Spleen (tissue), 7 donors: ENCODE measurements at regions not wholly inside any gene's neighbourhood (a gene's known extent, or its start where the extent isn't known, plus 50 kb on each side); places are given as distances from the start of the nearest gene placed in this dataset.

Experiments used
- POLR2AphosphoS5 ChIP-seq, 3 donors: sonication (generic); formaldehyde crosslinking; IDR thresholded peaks; one replicate each; pipeline ENCODE4 v1.5.1; 2017; ENCODE audit warnings: antibody characterized with exemption in 3 of 3
- TF ChIP-seq, protein P1 (sequence below), 11 experiments: fragments of 200-600 bp in 7 of 11; fragments of 450-650 bp in 4 of 11; sonication (generic) in 4 of 11; IDR thresholded peaks in 8 of 11; conservative IDR thresholded peaks in 3 of 11; 1 replicate in 7 of 11; 2 replicates in 4 of 11; pipeline versions ENCODE4 v1.4.0 to v1.8.0; 2016 to 2021; ENCODE audit warnings: antibody characterized with exemption in 11 of 11, inconsistent platforms in 4 of 11, mild to moderate bottlenecking in 1 of 11
- donor health status: DM: no; HTN: no; CAD: no; lungs with moderate emphysema.
- donor health status: DM: no; HTN: no; CAD: no.
- donor health status: DM: no; HTN: no; CAD: no.

DNA sequence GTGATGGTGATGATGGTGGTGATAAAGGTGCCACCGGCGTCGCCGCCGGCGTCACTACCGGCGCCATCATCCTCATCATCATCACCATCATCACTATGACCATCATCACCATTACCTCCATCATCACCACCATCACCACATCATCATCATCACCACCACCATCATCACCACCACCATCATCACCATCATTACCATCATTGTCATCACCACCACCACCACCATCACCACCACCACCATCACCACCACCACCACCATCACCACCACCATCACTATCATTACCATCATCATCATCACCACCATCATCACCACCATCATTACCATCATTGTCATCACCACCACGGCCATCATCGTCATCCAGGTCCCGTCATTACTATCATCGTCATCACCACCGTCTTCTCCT is 179.7 kb downstream of the NPIPB11 start:
- TF ChIP-seq, protein P1, sequence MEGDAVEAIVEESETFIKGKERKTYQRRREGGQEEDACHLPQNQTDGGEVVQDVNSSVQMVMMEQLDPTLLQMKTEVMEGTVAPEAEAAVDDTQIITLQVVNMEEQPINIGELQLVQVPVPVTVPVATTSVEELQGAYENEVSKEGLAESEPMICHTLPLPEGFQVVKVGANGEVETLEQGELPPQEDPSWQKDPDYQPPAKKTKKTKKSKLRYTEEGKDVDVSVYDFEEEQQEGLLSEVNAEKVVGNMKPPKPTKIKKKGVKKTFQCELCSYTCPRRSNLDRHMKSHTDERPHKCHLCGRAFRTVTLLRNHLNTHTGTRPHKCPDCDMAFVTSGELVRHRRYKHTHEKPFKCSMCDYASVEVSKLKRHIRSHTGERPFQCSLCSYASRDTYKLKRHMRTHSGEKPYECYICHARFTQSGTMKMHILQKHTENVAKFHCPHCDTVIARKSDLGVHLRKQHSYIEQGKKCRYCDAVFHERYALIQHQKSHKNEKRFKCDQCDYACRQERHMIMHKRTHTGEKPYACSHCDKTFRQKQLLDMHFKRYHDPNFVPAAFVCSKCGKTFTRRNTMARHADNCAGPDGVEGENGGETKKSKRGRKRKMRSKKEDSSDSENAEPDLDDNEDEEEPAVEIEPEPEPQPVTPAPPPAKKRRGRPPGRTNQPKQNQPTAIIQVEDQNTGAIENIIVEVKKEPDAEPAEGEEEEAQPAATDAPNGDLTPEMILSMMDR (IDR thresholded peaks at IDR 0.05 in 8 of 11, conservative IDR thresholded peaks at IDR 0.05 in 3 of 11) = no peak
- no peak for TF ChIP-seq POLR2AphosphoS5 (IDR thresholded peaks at IDR 0.05)
